Mesothelial cell of epicardium (in vitro differentiated cells): ENCODE measurements at regions not wholly inside any gene's neighbourhood (a gene's known extent, or its start where the extent isn't known, plus 50 kb on each side); places are given as distances from the start of the nearest gene placed in this dataset.

Experiments used
- DNase-seq, 2 experiments: peaks; one replicate each; pipeline ENCODE4 v3.0.0; 2021; ENCODE audit warnings: low spot score in 2 of 2; ENCODE audit not compliant: unreplicated experiment in 2 of 2
- H3K27ac Mint-ChIP-seq: 2 replicates; pipeline ENCODE4 v1.8.0; 2021; ENCODE audit warnings: mixed read lengths
- H3K27me3 Mint-ChIP-seq: 2 replicates; pipeline ENCODE4 v1.8.0; 2021; ENCODE audit warnings: low read depth, mixed read lengths
- H3K36me3 Mint-ChIP-seq: 2 replicates; pipeline ENCODE4 v1.8.0; 2021; ENCODE audit warnings: mixed read lengths
- H3K4me1 Mint-ChIP-seq: 2 replicates; pipeline ENCODE4 v1.8.0; 2021; ENCODE audit warnings: mixed read lengths
- H3K4me3 Mint-ChIP-seq: 2 replicates; pipeline ENCODE4 v1.8.0; 2021; ENCODE audit warnings: mild to moderate bottlenecking, moderate library complexity, mixed read lengths
- H3K9me3 Mint-ChIP-seq: 2 replicates; pipeline ENCODE4 v1.8.0; 2021; ENCODE audit warnings: mixed read lengths
- CTCF ChIP-seq: fragments of 200-600 bp; sonication (generic); IDR thresholded peaks from one replicate; pipeline ENCODE4 v1.5.0; 2021; ENCODE audit warnings: antibody characterized with exemption; ENCODE audit not compliant: unreplicated experiment

- no peak for TF ChIP-seq CTCF
- no peak overlapping the region for H3K27ac Mint-ChIP-seq
- H3K4me3 Mint-ChIP-seq, result no peak overlapping the region
- H3K27me3 Mint-ChIP-seq, result no peaks in the 10 kb centered on the region
- H3K9me3 Mint-ChIP-seq, result peaks cover 11% of the 10 kb centered on the region
- no peaks in the 10 kb centered on the region for H3K36me3 Mint-ChIP-seq
- no peaks in the 10 kb centered on the region for H3K4me1 Mint-ChIP-seq
- no peak for DNase-seq
These were observed 128.3 kb upstream of the ZNF385D start for GRCh38 chr3:21879184-21879886.

GRCh38 chr3:21888656-21889055 lies 137.6 kb upstream of the ZNF385D start:
- Mint-ChIP-seq H3K4me3 (no peak overlapping the region), H3K27ac (no peak overlapping the region), H3K9me3 (peaks cover 3% of the 10 kb centered on the region), H3K4me1 (peaks cover 7% of the 10 kb centered on the region), H3K27me3 (no peaks in the 10 kb centered on the region), H3K36me3 (no peaks in the 10 kb centered on the region)
- DNase-seq, result no peak
- no peak for TF ChIP-seq CTCF

GRCh38 chr3:21889166-21889565 lies 138.2 kb upstream of the ZNF385D start:
- Mint-ChIP-seq H3K4me1 (peaks cover 7% of the 10 kb centered on the region), H3K27me3 (no peaks in the 10 kb centered on the region), H3K36me3 (no peaks in the 10 kb centered on the region), H3K4me3 (no peak overlapping the region), H3K27ac (no peak overlapping the region), H3K9me3 (peaks cover 3% of the 10 kb centered on the region)
- DNase-seq, result no peak
- TF ChIP-seq CTCF, result no peak

GRCh38 chr3:21892104-21892503 lies 141.1 kb upstream of the ZNF385D start:
- Mint-ChIP-seq H3K9me3 (no peaks in the 10 kb centered on the region), H3K4me3 (no peak overlapping the region), H3K36me3 (no peaks in the 10 kb centered on the region), H3K27me3 (no peaks in the 10 kb centered on the region), H3K4me1 (peaks cover 7% of the 10 kb centered on the region), H3K27ac (no peak overlapping the region)
- TF ChIP-seq CTCF, result no peak
- DNase-seq, result no peak

GRCh38 chr3:21893242-21893641 lies 142.2 kb upstream of the ZNF385D start:
- Mint-ChIP-seq H3K4me3 (no peak overlapping the region), H3K4me1 (peaks cover 7% of the 10 kb centered on the region), H3K27me3 (no peaks in the 10 kb centered on the region), H3K9me3 (no peaks in the 10 kb centered on the region), H3K27ac (no peak overlapping the region), H3K36me3 (no peaks in the 10 kb centered on the region)
- no peak for TF ChIP-seq CTCF
- no peak for DNase-seq
